Parathyroid adenoma (tissue), 2 donors: ENCODE measurements at regions not wholly inside any gene's neighbourhood (a gene's known extent, or its start where the extent isn't known, plus 50 kb on each side); places are given as distances from the start of the nearest gene placed in this dataset.
"Not testable (repeated sequence)": the region's sequence is repeated elsewhere in the genome, so short reads cannot be mapped to it uniquely, and the experiment has no call there.

ENCODE experiments used
- H2AFZ ChIP-seq: fragments of 300-600 bp; sonication (generic); one replicate; pipeline ENCODE4 v1.7.0; 2017; ENCODE audit warnings: antibody characterized with exemption, mild to moderate bottlenecking
- H3K27ac ChIP-seq: fragments of 300-600 bp; sonication (generic); one replicate; pipeline ENCODE4 v1.7.0; 2017
- H3K27me3 ChIP-seq: fragments of 300-600 bp; sonication (generic); one replicate; pipeline ENCODE4 v1.7.0; 2017; ENCODE audit warnings: low read length; ENCODE audit not compliant: control insufficient read depth, insufficient read depth
- H3K36me3 ChIP-seq: fragments of 300-600 bp; sonication (generic); one replicate; pipeline ENCODE4 v1.7.0; 2017; ENCODE audit warnings: low read length; ENCODE audit not compliant: control insufficient read depth, insufficient read depth
- H3K4me1 ChIP-seq: fragments of 300-600 bp; sonication (generic); one replicate; pipeline ENCODE4 v1.7.0; 2017; ENCODE audit warnings: control low read depth
- H3K4me2 ChIP-seq: fragments of 300-600 bp; sonication (generic); one replicate; pipeline ENCODE4 v1.7.0; 2017; ENCODE audit warnings: low read length
- H3K4me3 ChIP-seq: fragments of 300-600 bp; sonication (generic); one replicate; pipeline ENCODE4 v1.7.0; 2017; ENCODE audit warnings: low read depth, low read length
- H3K79me2 ChIP-seq: fragments of 300-600 bp; sonication (generic); one replicate; pipeline ENCODE4 v1.7.0; 2017; ENCODE audit warnings: control low read depth
- H3K9ac ChIP-seq: fragments of 300-600 bp; sonication (generic); one replicate; pipeline ENCODE4 v1.7.0; 2017; ENCODE audit warnings: mild to moderate bottlenecking
- H3K9me3 ChIP-seq: fragments of 300-600 bp; sonication (generic); one replicate; pipeline ENCODE4 v1.7.0; 2017; ENCODE audit warnings: low read length; ENCODE audit not compliant: control insufficient read depth
- CTCF ChIP-seq: fragments of 300-600 bp; sonication (generic); IDR thresholded peaks from one replicate; pipeline ENCODE4 v1.7.0; 2017; ENCODE audit warnings: antibody characterized with exemption, mild to moderate bottlenecking
- donor health status: primary hyperparathyroidism.

GRCh38 chr9:108744641-108745040 is 111.1 kb downstream of the ACTL7B start:
- no peak for TF ChIP-seq CTCF
- H3K27ac ChIP-seq = no peak overlapping the region
- H3K9me3 ChIP-seq = no peaks in the 10 kb centered on the region
- no peaks in the 10 kb centered on the region for H3K27me3 ChIP-seq
- H2AFZ ChIP-seq = no peak overlapping the region
- H3K36me3 ChIP-seq = no peaks in the 10 kb centered on the region
- no peaks in the 10 kb centered on the region for H3K79me2 ChIP-seq
- no peak overlapping the region for H3K4me3 ChIP-seq
- H3K4me1 ChIP-seq = no peaks in the 10 kb centered on the region
- H3K9ac ChIP-seq = no peak overlapping the region
- H3K4me2 ChIP-seq = no peak overlapping the region

GRCh38 chr9:108743901-108744371 is 111.8 kb downstream of the ACTL7B start:
- H3K4me1 ChIP-seq = no peaks in the 10 kb centered on the region
- H3K27ac ChIP-seq = no peak overlapping the region
- H2AFZ ChIP-seq = no peak overlapping the region
- no peaks in the 10 kb centered on the region for H3K79me2 ChIP-seq
- H3K9me3 ChIP-seq = no peaks in the 10 kb centered on the region
- no peaks in the 10 kb centered on the region for H3K27me3 ChIP-seq
- H3K4me2 ChIP-seq = no peak overlapping the region
- no peak for TF ChIP-seq CTCF
- H3K4me3 ChIP-seq = no peak overlapping the region
- no peak overlapping the region for H3K9ac ChIP-seq
- no peaks in the 10 kb centered on the region for H3K36me3 ChIP-seq

GRCh38 chr9:108743416-108743815 is 112.4 kb downstream of the ACTL7B start:
- H3K4me3 ChIP-seq = no peak overlapping the region
- no peak overlapping the region for H3K4me2 ChIP-seq
- TF ChIP-seq CTCF = no peak
- H3K27me3 ChIP-seq = no peaks in the 10 kb centered on the region
- H2AFZ ChIP-seq = no peak overlapping the region
- no peaks in the 10 kb centered on the region for H3K36me3 ChIP-seq
- no peak overlapping the region for H3K9ac ChIP-seq
- H3K27ac ChIP-seq = no peak overlapping the region
- H3K79me2 ChIP-seq = no peaks in the 10 kb centered on the region
- H3K4me1 ChIP-seq = no peaks in the 10 kb centered on the region
- no peaks in the 10 kb centered on the region for H3K9me3 ChIP-seq

- H2AFZ ChIP-seq = no peak overlapping the region
- H3K27ac ChIP-seq = no peak overlapping the region
- H3K79me2 ChIP-seq = no peaks in the 10 kb centered on the region
- H3K27me3 ChIP-seq = no peaks in the 10 kb centered on the region
- H3K36me3 ChIP-seq = no peaks in the 10 kb centered on the region
- no peak for TF ChIP-seq CTCF
- H3K9ac ChIP-seq = no peak overlapping the region
- H3K4me1 ChIP-seq = no peaks in the 10 kb centered on the region
- no peaks in the 10 kb centered on the region for H3K9me3 ChIP-seq
- no peak overlapping the region for H3K4me3 ChIP-seq
- H3K4me2 ChIP-seq = no peak overlapping the region
Measured at GRCh38 chr9:108742191-108742590, 113.6 kb downstream of the ACTL7B start.

GRCh38 chr9:108731292-108731691 is 124.5 kb downstream of the ACTL7B start:
- not testable (repeated sequence) for H3K4me2 ChIP-seq, H3K4me3 ChIP-seq, H3K9ac ChIP-seq, H2AFZ ChIP-seq, H3K4me1 ChIP-seq, H3K36me3 ChIP-seq, H3K27me3 ChIP-seq, H3K9me3 ChIP-seq, H3K27ac ChIP-seq, H3K79me2 ChIP-seq
